ENCODE measurements at regions not wholly inside any gene's neighbourhood (a gene's known extent, or its start where the extent isn't known, plus 50 kb on each side); places are given as distances from the start of the nearest gene placed in this dataset.

DNA sequence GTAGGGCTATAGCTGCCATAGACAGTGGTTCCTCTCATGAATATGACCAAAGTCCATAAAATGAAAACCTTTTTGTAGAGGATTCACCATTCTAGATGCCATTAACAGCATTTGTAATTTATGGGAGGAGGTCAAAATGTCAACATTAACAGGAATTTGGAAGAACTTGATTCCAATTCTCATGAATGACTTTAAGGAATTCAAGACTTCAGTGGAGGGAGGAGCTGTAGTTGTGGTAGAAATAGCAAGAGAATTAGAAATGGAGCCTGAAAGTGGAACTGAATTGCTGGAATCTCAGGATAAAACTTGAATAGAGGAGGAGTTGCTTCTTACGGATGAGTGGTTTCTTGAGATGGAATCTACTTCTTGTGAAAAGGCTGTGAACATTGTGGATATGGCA is 65.4 kb upstream of the ESRRG start:
- TF ChIP-seq POLR2A (IDR thresholded peaks at IDR 0.05): no peak
- TF ChIP-seq EP300 (IDR thresholded peaks at IDR 0.05; ENCODE audit: low read depth): no peak
- TF ChIP-seq POLR2AphosphoS5 (IDR thresholded peaks at IDR 0.05): no peak
- TF ChIP-seq, protein P1, sequence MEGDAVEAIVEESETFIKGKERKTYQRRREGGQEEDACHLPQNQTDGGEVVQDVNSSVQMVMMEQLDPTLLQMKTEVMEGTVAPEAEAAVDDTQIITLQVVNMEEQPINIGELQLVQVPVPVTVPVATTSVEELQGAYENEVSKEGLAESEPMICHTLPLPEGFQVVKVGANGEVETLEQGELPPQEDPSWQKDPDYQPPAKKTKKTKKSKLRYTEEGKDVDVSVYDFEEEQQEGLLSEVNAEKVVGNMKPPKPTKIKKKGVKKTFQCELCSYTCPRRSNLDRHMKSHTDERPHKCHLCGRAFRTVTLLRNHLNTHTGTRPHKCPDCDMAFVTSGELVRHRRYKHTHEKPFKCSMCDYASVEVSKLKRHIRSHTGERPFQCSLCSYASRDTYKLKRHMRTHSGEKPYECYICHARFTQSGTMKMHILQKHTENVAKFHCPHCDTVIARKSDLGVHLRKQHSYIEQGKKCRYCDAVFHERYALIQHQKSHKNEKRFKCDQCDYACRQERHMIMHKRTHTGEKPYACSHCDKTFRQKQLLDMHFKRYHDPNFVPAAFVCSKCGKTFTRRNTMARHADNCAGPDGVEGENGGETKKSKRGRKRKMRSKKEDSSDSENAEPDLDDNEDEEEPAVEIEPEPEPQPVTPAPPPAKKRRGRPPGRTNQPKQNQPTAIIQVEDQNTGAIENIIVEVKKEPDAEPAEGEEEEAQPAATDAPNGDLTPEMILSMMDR (IDR thresholded peaks at IDR 0.05): no peak
- Histone ChIP-seq H3K27ac (no peak overlapping the region), H3K36me3 (no peaks in the 10 kb centered on the region), H3K27me3 (no peaks in the 10 kb centered on the region), H3K9me3 (no peaks in the 10 kb centered on the region), H3K4me3 (no peak overlapping the region), H3K4me1 (no peaks in the 10 kb centered on the region)
- no peak for DNase-seq
- 88 to 100% methylated on average over 1 of the region's 1 CpG for WGBS, 2 donors (ENCODE audit: low coverage in 1 of 2)
- intact Hi-C loops (cut with DNase I; ENCODE audit: low total_unique reads): no loop called here
- in situ Hi-C loops (cut with MboI; ENCODE audit: low pct_ligation_motif_present in 1 of 4, low pct_unique_long_range_greater_than_20kb in 1 of 4, low sequenced_read_pairs in 3 of 4): no loop called here

GRCh38 chr1:216785737-216786136 is 62.5 kb upstream of the ESRRG start:
- H3K36me3 ChIP-seq: no peaks in the 10 kb centered on the region
- H3K4me1 ChIP-seq: no peaks in the 10 kb centered on the region
- TF ChIP-seq POLR2A (IDR thresholded peaks at IDR 0.05) (no peak), POLR2AphosphoS5 (IDR thresholded peaks at IDR 0.05) (no peak), EP300 (IDR thresholded peaks at IDR 0.05; ENCODE audit: low read depth) (no peak)
- TF ChIP-seq, protein P1 (IDR thresholded peaks at IDR 0.05): no peak
- H3K27ac ChIP-seq: no peak overlapping the region
- no peak overlapping the region for H3K4me3 ChIP-seq
- 39 to 62% methylated on average over 4 of the region's 4 CpGs for WGBS, 2 donors (ENCODE audit: low coverage in 1 of 2)
- no peaks in the 10 kb centered on the region for H3K27me3 ChIP-seq
- no peak for DNase-seq
- H3K9me3 ChIP-seq: no peaks in the 10 kb centered on the region
- intact Hi-C loops (cut with DNase I; ENCODE audit: low total_unique reads) (no loop called here), in situ Hi-C loops (cut with MboI; ENCODE audit: low pct_ligation_motif_present in 1 of 4, low pct_unique_long_range_greater_than_20kb in 1 of 4, low sequenced_read_pairs in 3 of 4) (no loop called here)

DNA sequence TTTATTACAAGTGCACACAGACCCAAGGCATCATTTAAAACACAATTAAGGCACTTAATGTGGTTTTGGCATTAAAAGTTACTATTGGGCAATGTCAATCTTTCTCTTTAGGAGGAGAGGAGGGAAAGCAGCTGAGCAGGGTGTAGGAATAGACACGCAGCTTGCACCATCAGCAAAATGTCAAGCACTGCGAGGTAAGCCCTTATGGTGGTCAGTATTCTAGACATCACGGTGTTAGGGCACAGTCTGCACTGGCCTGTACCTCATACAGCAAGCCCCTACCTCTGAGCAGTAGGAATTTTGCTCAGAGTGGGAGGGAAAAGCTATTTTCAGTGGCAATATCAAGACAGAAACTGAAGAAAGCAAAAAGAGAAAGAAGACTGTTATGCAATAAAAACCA is 62.0 kb upstream of the ESRRG start:
- intact Hi-C loops (cut with DNase I; ENCODE audit: low total_unique reads): no loop called here
- in situ Hi-C loops (cut with MboI; ENCODE audit: low pct_ligation_motif_present in 1 of 4, low pct_unique_long_range_greater_than_20kb in 1 of 4, low sequenced_read_pairs in 3 of 4): no loop called here
- no peaks in the 10 kb centered on the region for H3K4me1 ChIP-seq
- no peaks in the 10 kb centered on the region for H3K36me3 ChIP-seq
- WGBS, 2 donors (ENCODE audit: low coverage in 1 of 2): 66 to 100% methylated on average over 1 to 3 of the region's 3 CpGs
- no peaks in the 10 kb centered on the region for H3K27me3 ChIP-seq
- DNase-seq: no peak
- no peak for TF ChIP-seq POLR2AphosphoS5 (IDR thresholded peaks at IDR 0.05)
- TF ChIP-seq, protein P1 (IDR thresholded peaks at IDR 0.05): no peak
- TF ChIP-seq EP300 (IDR thresholded peaks at IDR 0.05; ENCODE audit: low read depth): no peak
- no peak for TF ChIP-seq POLR2A (IDR thresholded peaks at IDR 0.05)
- H3K9me3 ChIP-seq: no peaks in the 10 kb centered on the region
- H3K4me3 ChIP-seq: no peak overlapping the region
- no peak overlapping the region for H3K27ac ChIP-seq

DNA sequence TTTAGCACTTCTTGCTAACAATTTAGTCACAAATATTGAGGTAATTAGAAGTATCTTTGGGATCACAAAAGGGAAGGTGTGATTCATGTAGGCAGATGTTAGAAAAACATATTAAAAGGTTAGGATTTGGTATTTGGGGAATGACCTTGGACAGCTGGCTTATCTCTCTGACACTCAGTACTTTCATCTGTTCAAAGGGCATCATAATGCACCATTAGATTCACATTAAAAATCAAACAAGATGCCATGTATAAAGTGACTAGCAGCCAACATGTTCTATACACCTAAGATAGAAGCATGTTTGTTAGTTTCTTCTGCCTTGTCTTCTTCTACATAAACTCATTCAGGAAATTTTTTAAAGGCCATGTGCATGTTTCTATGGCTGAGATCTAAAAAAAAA is 56.5 kb upstream of the ESRRG start:
- no peak overlapping the region for H3K27ac ChIP-seq
- no peak for TF ChIP-seq POLR2A (IDR thresholded peaks at IDR 0.05)
- TF ChIP-seq, protein P1 (IDR thresholded peaks at IDR 0.05): no peak
- TF ChIP-seq POLR2AphosphoS5 (IDR thresholded peaks at IDR 0.05): no peak
- no peak for TF ChIP-seq EP300 (IDR thresholded peaks at IDR 0.05; ENCODE audit: low read depth)
- no peak overlapping the region for H3K4me3 ChIP-seq
- intact Hi-C loops (cut with DNase I; ENCODE audit: low total_unique reads): no loop called here
- DNase-seq: no peak
- H3K4me1 ChIP-seq: no peaks in the 10 kb centered on the region
- no peaks in the 10 kb centered on the region for H3K36me3 ChIP-seq
- in situ Hi-C loops (cut with MboI; ENCODE audit: low pct_ligation_motif_present in 1 of 4, low pct_unique_long_range_greater_than_20kb in 1 of 4, low sequenced_read_pairs in 3 of 4): no loop called here
- no peaks in the 10 kb centered on the region for H3K27me3 ChIP-seq
- H3K9me3 ChIP-seq: no peaks in the 10 kb centered on the region
